H7 (cell line): ENCODE measurements at regions not wholly inside any gene's neighbourhood (a gene's known extent, or its start where the extent isn't known, plus 50 kb on each side); places are given as distances from the start of the nearest gene placed in this dataset.
"Not testable (repeated sequence)": the region's sequence is repeated elsewhere in the genome, so short reads cannot be mapped to it uniquely, and the experiment has no call there.

Source experiments
- DNase-seq: peaks from one replicate; pipeline ENCODE4 v3.0.0; 2012
- H3K27me3 ChIP-seq: 2 replicates; pipeline ENCODE4 v1.6.0; 2011; ENCODE audit warnings: mild to moderate bottlenecking, low read length; ENCODE audit not compliant: control insufficient read depth, insufficient read depth
- H3K36me3 ChIP-seq: replicated peaks from 2 replicates; pipeline ENCODE4 v1.5.1; 2011; ENCODE audit warnings: low read length; ENCODE audit not compliant: control insufficient read depth, insufficient read depth
- H3K4me3 ChIP-seq: 2 replicates; pipeline ENCODE4 v1.5.1; 2011; ENCODE audit warnings: low read depth, mild to moderate bottlenecking, control low read depth, low read length, moderate library complexity; ENCODE audit not compliant: insufficient read depth

DNA sequence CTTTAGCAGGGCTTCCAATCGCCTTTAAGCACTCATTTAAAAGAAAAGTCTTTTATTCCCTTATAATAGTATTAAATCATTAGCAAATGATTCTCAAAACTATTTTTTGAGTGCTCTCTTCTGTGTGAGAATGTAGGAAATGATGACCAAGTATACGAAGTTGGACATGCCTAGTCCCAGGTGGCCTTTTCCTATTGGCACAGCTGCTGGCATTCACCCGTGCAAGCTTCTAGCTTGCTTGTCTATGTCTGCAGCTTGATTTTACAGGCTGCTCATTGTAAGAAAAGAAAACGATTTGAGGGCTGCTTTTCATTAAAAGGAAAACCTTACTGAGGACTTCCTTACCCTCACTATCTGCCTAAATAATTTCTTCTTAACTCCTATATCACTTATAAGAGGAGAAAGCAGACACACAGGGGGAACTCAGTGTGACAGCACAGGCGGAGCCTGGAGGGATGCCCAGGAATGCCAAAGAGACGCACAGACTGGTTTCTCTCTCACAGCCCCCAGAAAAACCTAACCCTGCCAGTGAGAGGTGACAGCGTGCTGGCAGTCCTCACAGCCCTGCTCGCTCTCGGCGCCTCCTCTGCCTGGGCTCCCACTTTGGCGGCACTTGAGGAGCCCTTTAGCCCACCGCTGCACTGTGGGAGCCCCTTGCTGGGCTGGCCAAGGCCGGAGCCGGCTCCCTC, 102.7 kb upstream of the ETV6 start:
- H3K4me3 ChIP-seq, DNase-seq: not testable (repeated sequence)

DNA sequence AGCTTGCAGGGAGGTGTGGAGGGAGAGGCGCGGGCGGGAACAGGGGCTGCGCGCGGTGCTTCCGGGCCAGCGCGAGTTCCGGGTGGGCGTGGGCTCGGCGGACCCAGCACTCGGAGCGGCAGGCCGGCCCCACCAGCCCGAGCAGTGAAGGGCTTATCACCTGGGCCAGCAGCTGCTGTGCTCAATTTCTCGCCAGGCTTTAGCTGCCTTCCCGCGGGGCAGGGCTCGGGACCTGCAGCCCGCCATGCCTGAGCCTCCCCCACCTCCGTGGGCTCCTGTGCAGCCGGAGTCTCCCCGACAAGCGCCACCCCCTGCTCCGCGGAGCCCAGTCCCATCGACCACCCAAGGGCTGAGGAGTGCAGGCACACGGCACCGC, 102.2 kb upstream of the ETV6 start:
- H3K36me3 ChIP-seq, DNase-seq, H3K4me3 ChIP-seq, H3K27me3 ChIP-seq: not testable (repeated sequence)

More for the DNA sequence above, 102.7 kb upstream of the ETV6 start:
- not testable (repeated sequence) for H3K27me3 ChIP-seq, H3K36me3 ChIP-seq

DNA sequence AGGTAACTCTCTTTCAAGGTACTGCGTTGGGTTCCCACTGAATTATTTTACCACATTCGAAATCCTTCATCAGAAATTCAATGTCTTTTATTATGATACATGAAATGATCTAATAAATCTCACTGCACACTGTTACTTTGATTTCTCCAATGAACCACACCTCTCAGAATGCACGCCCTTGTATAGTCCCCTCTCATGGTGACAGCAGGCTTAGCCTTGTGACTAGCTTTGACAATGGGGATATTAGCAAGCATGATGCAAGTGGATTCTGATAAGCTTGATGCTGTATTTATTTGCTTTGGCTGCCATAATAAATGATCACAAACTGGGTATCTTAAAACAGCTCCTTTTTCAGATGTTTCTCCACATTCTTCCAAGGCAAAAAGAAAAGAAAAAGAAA, 100.4 kb upstream of the ETV6 start:
- DNase-seq = no peak
- H3K36me3 ChIP-seq = no peaks in the 10 kb centered on the region
- H3K27me3 ChIP-seq = no peaks in the 10 kb centered on the region
- no peak overlapping the region for H3K4me3 ChIP-seq

DNA sequence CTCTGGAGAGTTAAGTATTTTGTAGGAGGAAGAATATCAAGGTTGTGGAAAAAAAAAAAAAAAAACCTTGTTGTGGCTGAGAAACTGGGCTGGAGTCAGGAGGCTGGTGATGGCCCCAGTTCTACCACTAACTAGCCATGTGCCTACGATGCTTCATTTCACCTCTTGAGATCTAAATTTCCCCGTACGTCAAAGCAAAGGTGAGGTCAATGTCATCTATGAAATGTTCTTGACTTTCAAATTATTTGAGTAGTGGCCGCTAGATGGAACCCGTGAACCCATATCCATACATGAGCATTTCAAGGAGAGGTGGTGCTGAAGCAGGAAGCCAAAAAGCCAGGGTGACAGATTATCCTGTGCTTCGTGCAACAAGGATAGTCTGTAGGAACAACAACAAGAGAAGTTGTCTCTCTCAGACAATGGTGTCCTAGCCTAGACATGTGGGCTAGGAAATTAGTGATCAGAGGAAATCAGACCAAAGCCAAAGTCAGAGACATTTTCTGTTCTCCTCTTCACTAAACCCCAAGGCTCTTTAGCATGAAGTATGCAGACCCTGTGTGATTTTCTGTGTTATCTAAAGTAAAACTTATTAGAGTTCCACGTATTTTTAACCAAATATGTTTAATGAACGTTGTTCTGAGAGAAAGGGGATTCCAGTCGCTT, 95.5 kb upstream of the ETV6 start:
- no peaks in the 10 kb centered on the region for H3K27me3 ChIP-seq
- DNase-seq = peak; percentile 75
- no peaks in the 10 kb centered on the region for H3K36me3 ChIP-seq
- H3K4me3 ChIP-seq = no peak overlapping the region

DNA sequence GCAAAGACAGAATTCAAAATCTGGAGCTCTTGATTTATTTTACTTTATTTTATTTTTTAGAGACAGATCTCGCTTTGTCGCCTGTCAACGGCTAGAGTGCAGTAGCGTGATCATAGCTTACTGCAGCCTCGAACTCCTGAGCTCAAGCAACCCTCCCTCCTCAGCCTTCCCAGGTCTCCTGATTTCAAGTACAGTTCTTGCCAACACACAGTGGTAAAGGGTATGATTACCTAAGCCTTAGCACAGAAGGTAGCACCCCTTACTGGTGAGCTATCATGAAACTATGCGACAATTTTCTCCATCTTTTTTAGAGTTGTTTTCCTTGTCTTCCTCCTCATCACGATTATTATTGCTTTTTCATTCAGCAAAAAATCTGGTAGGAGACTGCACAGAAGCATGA, 94.3 kb upstream of the ETV6 start:
- Histone ChIP-seq H3K36me3 (no peaks in the 10 kb centered on the region), H3K4me3 (no peak overlapping the region), H3K27me3 (no peaks in the 10 kb centered on the region)
- no peak for DNase-seq

DNA sequence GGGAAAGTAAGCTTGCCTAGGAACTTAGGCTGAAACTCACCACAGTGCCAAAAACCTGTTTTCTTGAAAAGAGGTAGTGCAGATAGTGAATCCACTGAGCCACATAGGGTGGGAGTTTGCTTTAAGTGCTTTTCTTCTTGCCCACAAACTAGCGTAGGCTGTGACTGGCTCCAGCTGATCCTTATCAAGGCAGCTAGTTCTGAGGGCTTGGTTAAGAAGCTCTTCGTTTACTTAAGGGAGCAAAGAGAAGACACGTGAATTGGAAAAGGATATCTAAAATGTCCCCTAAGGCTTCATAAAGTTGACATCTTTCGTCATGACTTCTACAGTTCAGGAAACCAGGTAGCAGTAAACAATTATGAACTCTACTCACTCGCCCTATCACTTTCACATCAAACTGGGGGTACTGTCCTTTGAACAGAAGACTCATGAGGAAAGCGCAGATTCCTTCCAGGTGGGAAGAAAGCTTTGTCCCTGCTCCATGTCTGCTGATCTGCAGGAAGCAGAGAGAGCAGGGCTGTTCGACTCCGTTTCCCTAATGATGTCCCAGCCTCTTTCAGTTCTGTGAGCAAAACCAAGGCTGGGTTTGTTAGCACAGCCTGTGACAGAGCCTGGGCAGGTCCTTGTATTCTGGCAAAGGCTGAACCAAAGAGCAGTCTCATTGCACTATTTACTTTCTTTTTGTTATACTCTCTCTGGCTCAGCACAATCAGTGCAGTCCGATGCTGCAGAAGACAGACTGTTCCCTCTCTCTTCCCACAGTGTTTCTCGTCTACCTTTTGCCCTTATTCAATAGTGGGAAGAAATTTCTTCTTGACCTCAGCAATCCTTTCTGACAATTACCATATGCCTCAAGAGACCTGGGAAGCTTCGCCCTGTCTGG, 93.5 kb upstream of the ETV6 start:
- Histone ChIP-seq H3K27me3 (no peaks in the 10 kb centered on the region), H3K36me3 (no peaks in the 10 kb centered on the region), H3K4me3 (no peak overlapping the region)
- no peak for DNase-seq

DNA sequence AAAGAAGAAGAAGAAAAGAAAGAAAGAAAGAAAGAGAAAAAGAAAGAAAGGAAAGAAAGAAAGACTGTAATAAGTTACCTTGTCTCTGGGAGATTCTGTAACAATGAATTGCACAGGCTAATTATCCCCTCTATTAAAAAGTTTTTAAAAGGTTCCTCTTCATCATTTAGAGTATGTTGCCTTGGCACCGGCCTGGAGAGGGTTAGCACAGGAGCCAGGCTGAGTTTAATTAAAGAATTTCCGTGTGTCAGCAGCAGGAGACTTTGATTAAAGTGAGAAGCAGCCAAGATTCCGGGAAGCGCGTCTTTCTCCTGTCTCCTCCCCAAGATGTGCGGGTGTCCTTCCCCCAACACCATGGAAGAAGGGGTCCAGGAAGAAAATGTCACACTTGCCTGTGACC, 92.8 kb upstream of the ETV6 start:
- no peak for DNase-seq
- H3K4me3 ChIP-seq = no peak overlapping the region
- H3K36me3 ChIP-seq = no peaks in the 10 kb centered on the region
- no peaks in the 10 kb centered on the region for H3K27me3 ChIP-seq

DNA sequence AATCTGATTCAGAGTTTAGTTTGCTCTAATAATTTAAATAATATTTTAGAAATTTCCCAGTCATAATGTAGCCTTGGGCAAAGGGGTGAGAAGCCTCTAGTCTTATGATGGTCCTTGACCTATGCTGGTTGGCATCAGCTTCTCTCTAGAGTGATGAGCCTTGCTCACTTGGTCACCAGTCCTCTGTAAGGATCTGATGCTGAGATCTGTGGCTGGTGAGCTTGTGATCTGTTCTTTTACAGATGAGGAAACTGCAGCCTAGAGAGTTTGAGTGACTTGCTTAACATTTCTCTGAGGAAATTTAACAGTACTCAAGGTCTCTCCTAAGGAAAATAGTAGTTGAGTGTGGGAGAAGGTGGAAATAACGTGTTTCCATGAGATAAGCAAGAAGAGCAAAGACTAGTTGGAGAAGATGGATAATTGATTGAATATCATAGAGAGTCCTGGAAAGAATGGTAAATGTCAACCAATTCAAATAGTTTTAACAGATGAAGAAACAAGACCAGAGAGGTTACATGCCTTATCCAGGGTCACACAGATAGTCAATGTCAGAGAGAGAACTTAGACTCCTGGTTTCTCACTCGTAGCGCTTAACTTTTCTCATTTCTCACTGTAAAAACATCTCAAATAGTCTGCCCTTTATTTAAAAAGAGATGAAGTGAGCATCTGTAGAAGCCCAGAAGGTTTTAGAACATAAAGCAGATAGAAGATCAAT, 89.7 kb upstream of the ETV6 start:
- Histone ChIP-seq H3K36me3 (no peaks in the 10 kb centered on the region), H3K27me3 (no peaks in the 10 kb centered on the region), H3K4me3 (no peak overlapping the region)
- DNase-seq = no peak

DNA sequence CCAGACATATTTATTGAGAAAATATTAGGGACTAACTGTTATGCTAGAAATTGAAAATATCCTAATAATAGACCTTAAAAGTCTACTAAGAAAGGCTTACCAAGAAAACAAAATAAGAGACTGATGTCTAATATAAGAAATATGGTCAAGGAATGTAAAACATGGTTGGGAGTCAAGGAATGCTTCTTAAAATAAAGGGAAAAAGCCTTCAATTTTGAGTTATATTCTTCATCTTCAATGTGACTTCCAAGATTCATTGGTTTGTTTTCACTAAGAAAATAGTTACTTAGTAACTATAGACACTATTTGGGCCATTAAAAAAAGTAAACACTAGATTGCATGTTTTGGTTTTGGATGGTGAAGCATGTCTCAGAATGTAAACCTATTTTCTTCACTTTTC, 88.1 kb upstream of the ETV6 start:
- no peak overlapping the region for H3K4me3 ChIP-seq
- DNase-seq = no peak
- H3K36me3 ChIP-seq = no peaks in the 10 kb centered on the region
- no peaks in the 10 kb centered on the region for H3K27me3 ChIP-seq

DNA sequence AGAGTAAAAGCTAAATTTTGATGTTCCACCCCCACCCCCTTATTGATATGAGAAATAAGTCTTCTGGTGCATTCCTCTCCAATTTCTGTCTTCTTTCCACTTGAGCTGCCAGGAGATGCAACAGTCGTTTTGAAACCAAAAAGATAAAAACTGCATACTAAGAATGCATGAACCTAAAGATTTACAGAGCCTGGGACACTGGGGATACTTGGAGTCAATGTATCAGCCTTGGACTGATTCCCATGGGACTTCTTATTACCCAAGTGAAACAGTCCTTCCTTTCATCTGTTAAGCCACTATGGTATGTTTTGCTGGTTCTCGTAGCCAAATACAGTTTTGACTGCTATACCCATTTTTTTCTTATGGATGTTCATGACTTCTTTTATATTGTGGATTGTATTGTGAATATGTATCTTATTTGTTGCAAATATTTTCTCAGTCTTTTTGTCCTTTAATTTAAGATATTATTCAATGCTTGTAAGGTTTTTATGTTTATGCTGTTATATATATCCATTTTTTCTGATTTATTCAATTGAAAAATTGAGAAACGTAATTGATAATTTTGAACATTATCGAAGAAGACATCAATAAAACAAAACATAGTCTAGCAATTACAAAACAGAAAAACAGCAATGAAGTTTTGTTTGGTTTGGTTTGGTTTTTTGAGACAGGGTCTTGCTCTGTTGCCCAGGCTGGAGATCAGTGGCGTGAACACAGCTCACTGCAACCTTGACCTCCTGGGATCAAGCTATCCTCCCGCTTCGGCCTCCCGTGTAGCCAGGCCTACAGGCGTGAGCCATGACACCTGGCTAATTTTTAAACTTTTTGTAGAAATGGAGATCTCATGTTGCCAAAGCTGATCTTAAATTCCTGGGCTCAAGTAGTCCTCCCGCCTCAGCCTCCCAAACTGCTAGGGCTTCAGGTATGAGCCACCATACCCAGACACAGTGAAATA, 85.4 kb upstream of the ETV6 start:
- Histone ChIP-seq H3K36me3 (no peaks in the 10 kb centered on the region), H3K27me3 (no peaks in the 10 kb centered on the region), H3K4me3 (no peak overlapping the region)
- DNase-seq = no peak

DNA sequence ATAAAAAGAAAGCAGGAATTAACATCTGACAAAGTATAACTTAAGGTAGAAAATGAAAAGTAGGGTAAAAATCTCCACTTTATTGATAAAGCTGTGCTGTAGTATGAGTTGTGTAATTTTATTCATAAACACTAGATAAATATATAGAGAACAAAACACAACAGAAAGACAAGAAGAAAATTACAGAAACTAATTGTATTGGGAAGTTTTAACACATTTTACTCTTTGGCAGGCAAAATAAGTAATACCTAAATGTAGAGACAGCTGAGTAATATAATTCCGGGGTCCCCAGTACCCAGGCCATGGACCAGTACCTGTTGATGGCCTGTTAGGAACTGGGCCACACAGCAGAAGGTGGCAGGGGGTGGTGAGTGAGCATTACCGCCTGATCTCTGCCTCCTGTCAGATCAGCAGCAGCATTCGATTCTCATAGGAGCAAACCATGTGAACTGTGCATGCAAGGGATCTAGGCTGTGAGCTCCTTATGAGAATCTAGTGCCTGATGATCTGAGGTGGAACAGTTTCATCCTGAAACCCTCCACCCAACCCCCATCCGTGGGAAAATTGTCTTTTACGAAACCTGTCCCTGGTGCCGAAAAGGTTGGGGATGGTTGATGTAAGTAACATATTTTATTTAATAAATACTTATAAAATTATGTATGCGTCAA, 84.4 kb upstream of the ETV6 start:
- no peak overlapping the region for H3K4me3 ChIP-seq
- no peak for DNase-seq
- no peaks in the 10 kb centered on the region for H3K27me3 ChIP-seq
- H3K36me3 ChIP-seq = no peaks in the 10 kb centered on the region

DNA sequence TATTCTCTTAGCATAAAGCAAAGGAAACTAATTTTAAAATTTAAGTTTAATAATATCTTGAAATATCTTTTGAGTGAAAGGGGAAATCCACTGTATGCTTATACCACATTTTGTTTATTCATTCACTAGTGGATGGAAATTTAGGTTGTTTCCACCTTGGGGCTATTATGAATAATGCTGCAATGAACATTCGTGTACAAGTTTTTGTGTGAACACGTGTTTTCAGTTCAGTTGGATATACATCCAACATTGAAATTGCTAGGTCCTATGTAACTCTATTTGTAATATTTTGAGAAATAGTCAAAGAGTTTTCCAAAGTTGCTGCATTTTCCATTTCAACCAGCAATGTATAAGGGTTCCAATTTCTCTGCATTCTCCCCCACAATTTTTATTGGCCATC, 83.7 kb upstream of the ETV6 start:
- DNase-seq = no peak
- Histone ChIP-seq H3K36me3 (no peaks in the 10 kb centered on the region), H3K4me3 (no peak overlapping the region), H3K27me3 (no peaks in the 10 kb centered on the region)

DNA sequence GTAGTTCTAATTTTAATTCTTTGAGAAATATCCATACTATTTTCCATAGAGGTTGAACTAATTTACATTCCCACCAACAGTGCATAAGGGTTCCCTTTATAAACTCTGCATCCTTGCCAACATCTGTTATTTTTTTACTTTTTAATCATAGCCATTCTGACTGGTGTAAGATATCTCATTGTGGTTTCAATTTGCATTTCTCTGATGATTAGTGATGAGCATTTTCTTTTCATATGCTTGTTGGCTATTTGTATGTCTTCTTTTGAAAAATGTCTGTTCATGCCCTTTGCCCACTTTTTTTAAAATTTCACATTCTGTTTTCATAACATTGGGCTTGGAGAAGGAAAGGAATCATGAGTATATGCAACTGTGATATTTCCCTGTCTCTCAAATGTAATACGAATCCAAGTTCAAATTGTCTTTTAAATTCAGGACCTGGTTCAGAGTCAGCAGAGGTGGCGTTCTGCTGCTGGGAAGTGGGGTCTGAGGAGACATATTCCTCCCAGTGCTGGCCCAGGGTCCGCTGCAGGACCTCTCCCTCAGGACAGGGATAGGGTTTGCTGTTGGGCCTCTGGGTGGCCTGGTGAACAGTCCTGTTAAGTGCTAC, 81.2 kb upstream of the ETV6 start:
- no peak overlapping the region for H3K4me3 ChIP-seq
- no peaks in the 10 kb centered on the region for H3K36me3 ChIP-seq
- DNase-seq = no peak
- no peaks in the 10 kb centered on the region for H3K27me3 ChIP-seq
